ENCODE measurements at regions not wholly inside any gene's neighbourhood (a gene's known extent, or its start where the extent isn't known, plus 50 kb on each side); places are given as distances from the start of the nearest gene placed in this dataset.

- TF ChIP-seq KDM1A (IDR thresholded peaks at IDR 0.05; ENCODE audit: borderline replicate concordance, low read length): no peak
- TF ChIP-seq EP300 (IDR thresholded peaks at IDR 0.05; ENCODE audit: borderline replicate concordance in 1 of 2, low read depth in 2 of 2, low read length in 2 of 2): no peak
- TF ChIP-seq, protein P1, sequence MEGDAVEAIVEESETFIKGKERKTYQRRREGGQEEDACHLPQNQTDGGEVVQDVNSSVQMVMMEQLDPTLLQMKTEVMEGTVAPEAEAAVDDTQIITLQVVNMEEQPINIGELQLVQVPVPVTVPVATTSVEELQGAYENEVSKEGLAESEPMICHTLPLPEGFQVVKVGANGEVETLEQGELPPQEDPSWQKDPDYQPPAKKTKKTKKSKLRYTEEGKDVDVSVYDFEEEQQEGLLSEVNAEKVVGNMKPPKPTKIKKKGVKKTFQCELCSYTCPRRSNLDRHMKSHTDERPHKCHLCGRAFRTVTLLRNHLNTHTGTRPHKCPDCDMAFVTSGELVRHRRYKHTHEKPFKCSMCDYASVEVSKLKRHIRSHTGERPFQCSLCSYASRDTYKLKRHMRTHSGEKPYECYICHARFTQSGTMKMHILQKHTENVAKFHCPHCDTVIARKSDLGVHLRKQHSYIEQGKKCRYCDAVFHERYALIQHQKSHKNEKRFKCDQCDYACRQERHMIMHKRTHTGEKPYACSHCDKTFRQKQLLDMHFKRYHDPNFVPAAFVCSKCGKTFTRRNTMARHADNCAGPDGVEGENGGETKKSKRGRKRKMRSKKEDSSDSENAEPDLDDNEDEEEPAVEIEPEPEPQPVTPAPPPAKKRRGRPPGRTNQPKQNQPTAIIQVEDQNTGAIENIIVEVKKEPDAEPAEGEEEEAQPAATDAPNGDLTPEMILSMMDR (IDR thresholded peaks at IDR 0.05; ENCODE audit: control extremely low read depth in 1 of 3, insufficient read depth in 1 of 3, low read depth in 1 of 3, low read length in 3 of 3): no peak
- TF ChIP-seq RFX5 (IDR thresholded peaks at IDR 0.05; ENCODE audit: borderline replicate concordance, low read depth, low read length): no peak
- TF ChIP-seq SP4 (IDR thresholded peaks at IDR 0.05; ENCODE audit: low read length): no peak
- no peak for TF ChIP-seq TAF1 (IDR thresholded peaks at IDR 0.05; ENCODE audit: low read depth, low read length)
- TF ChIP-seq POLR2A (IDR thresholded peaks at IDR 0.05; ENCODE audit: control extremely low read depth in 1 of 2, low read depth in 2 of 2, low read length in 2 of 2): no peak
- TF ChIP-seq HDAC6 (IDR thresholded peaks at IDR 0.05; ENCODE audit: low read depth, low read length): no peak
Observed at GRCh38 chr13:22451327-22451741, 729.4 kb upstream of the SGCG start.
